ENCODE measurements at regions not wholly inside any gene's neighbourhood (a gene's known extent, or its start where the extent isn't known, plus 50 kb on each side); places are given as distances from the start of the nearest gene placed in this dataset.

DNA sequence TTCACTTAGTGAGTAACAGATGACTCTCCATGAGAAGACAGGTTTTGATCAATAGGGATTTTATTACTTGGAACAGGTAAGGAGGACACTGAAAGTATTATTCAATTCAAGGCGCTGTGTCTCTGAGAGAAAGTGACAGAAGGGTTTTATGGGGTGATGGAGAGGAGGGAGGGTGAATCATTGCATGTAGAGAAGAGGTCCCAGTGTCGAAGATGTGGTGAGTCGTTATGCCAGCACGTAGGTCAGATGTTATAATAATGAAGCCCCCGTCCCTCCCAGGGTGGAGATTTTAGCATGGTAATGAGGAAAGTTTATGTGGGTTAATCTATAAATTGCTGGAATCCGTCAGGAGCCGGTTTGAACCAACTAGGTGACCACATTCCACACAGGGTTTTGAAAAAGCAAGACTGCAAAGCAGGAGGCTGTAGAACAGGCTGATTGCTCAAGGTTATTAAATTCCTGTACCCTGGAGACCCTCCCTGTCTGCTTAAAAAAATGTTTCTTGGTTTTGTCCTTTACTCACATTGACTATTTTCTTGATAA, 586.4 kb upstream of the TMPRSS15 start:
- DNase-seq (no peak), ATAC-seq (no peak)
- ChIA-PET POLR2A (no interaction called here), CTCF (no interaction called here)
- no peaks in the 10 kb centered on the region for H3K36me3 Mint-ChIP-seq (ENCODE audit: low read depth)
- H3K4me3 Mint-ChIP-seq: no peak overlapping the region
- H3K27me3 Mint-ChIP-seq (ENCODE audit: low read depth): no peaks in the 10 kb centered on the region
- H3K4me1 Mint-ChIP-seq (ENCODE audit: low read depth): no peaks in the 10 kb centered on the region
- H3K9me3 Mint-ChIP-seq (ENCODE audit: insufficient read depth): peaks cover 26% of the 10 kb centered on the region
- no peak overlapping the region for H3K27ac Mint-ChIP-seq

DNA sequence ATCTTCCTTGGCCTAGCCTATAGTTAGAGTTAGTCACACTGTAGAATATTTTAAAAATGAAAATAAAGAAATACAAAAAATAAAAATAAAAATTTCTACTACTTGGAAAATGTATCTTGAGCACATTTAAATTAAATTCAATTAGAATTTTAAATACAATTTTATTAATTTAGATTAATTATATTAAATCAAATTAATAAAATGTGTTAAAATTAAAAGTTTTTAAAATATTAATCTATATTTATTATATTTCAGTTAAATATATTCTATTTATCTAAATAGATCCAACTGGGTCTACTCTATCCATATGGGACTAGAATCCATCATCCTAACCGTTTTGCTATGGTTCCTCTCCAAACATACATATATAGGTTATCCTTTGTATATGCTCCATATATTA, 588.3 kb upstream of the TMPRSS15 start:
- ChIA-PET CTCF (no interaction called here), POLR2A (no interaction called here)
- H3K27me3 Mint-ChIP-seq (ENCODE audit: low read depth): no peaks in the 10 kb centered on the region
- no peaks in the 10 kb centered on the region for H3K36me3 Mint-ChIP-seq (ENCODE audit: low read depth)
- H3K4me1 Mint-ChIP-seq (ENCODE audit: low read depth): no peaks in the 10 kb centered on the region
- DNase-seq (no peak), ATAC-seq (no peak)
- H3K4me3 Mint-ChIP-seq: no peak overlapping the region
- H3K27ac Mint-ChIP-seq: no peak overlapping the region
- H3K9me3 Mint-ChIP-seq (ENCODE audit: insufficient read depth): peaks cover 17% of the 10 kb centered on the region

DNA sequence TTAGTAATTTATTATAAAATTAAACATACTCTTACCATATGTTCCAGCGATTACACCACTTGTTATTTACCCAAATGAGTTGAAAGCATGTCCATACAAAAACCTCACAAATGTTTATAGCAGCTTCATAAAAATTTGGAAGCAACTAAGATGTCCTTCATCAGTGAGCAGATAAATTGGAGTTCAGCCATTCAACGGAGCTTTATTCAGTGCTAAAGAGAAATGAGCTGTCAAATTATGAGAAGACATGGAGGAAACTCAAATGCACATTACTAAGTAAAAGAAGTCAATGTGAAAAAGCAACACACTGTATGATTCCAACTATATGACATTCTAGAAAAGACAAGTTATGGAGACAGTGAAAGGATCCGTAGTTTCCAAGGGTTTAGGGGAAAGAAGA, 606.7 kb upstream of the TMPRSS15 start:
- no peak for ATAC-seq
- ChIA-PET CTCF (no interaction called here), POLR2A (no interaction called here)
- Mint-ChIP-seq H3K4me1 (ENCODE audit: low read depth) (no peaks in the 10 kb centered on the region), H3K9me3 (ENCODE audit: insufficient read depth) (peaks cover 12% of the 10 kb centered on the region), H3K4me3 (no peak overlapping the region), H3K27ac (no peak overlapping the region), H3K36me3 (ENCODE audit: low read depth) (no peaks in the 10 kb centered on the region), H3K27me3 (ENCODE audit: low read depth) (no peaks in the 10 kb centered on the region)
- no peak for DNase-seq

- ChIA-PET POLR2A (no interaction called here), CTCF (no interaction called here)
- H3K4me3 Mint-ChIP-seq: no peak overlapping the region
- no peaks in the 10 kb centered on the region for H3K36me3 Mint-ChIP-seq (ENCODE audit: low read depth)
- H3K27ac Mint-ChIP-seq: no peak overlapping the region
- ATAC-seq (no peak), DNase-seq (no peak)
- no peaks in the 10 kb centered on the region for H3K4me1 Mint-ChIP-seq (ENCODE audit: low read depth)
- peaks cover 17% of the 10 kb centered on the region for H3K9me3 Mint-ChIP-seq (ENCODE audit: insufficient read depth)
- H3K27me3 Mint-ChIP-seq (ENCODE audit: low read depth): no peaks in the 10 kb centered on the region
These were observed 607.4 kb upstream of the TMPRSS15 start for GRCh38 chr21:19010996-19011395.

GRCh38 chr21:19011451-19011850, 607.9 kb upstream of the TMPRSS15 start:
- Mint-ChIP-seq H3K27me3 (ENCODE audit: low read depth) (no peaks in the 10 kb centered on the region), H3K36me3 (ENCODE audit: low read depth) (no peaks in the 10 kb centered on the region), H3K4me1 (ENCODE audit: low read depth) (no peaks in the 10 kb centered on the region), H3K9me3 (ENCODE audit: insufficient read depth) (peaks cover 16% of the 10 kb centered on the region), H3K27ac (no peak overlapping the region), H3K4me3 (no peak overlapping the region)
- DNase-seq (no peak), ATAC-seq (no peak)
- POLR2A ChIA-PET: no interaction called here
- CTCF ChIA-PET: no interaction called here

GRCh38 chr21:19013916-19014315, 610.3 kb upstream of the TMPRSS15 start:
- Mint-ChIP-seq H3K36me3 (ENCODE audit: low read depth) (no peaks in the 10 kb centered on the region), H3K27ac (no peak overlapping the region), H3K4me3 (no peak overlapping the region), H3K9me3 (ENCODE audit: insufficient read depth) (peaks cover 11% of the 10 kb centered on the region), H3K27me3 (ENCODE audit: low read depth) (no peaks in the 10 kb centered on the region), H3K4me1 (ENCODE audit: low read depth) (no peaks in the 10 kb centered on the region)
- CTCF ChIA-PET: no interaction called here
- POLR2A ChIA-PET: no interaction called here
- ATAC-seq: no peak
- DNase-seq: no peak

DNA sequence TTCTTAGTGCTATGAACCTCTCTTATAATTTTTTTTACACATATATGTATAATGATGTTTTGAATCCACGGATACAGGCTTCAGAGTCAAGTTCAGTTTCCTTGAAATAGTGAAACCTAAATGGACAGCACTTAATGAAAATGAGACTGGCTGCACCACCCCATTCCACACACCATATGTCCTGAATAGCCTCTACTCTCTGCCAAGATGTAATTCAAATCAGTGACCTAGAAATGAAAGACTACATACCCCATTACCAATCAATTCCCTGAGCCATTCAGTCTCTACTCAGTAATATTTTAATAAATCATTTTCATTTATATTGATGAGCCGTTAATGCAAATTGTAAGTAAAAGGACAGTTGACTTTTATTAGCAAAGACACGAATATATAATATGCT, 614.9 kb upstream of the TMPRSS15 start:
- DNase-seq (no peak), ATAC-seq (no peak)
- Mint-ChIP-seq H3K4me1 (ENCODE audit: low read depth) (no peaks in the 10 kb centered on the region), H3K9me3 (ENCODE audit: insufficient read depth) (peaks cover 7% of the 10 kb centered on the region), H3K27ac (no peak overlapping the region), H3K36me3 (ENCODE audit: low read depth) (no peaks in the 10 kb centered on the region), H3K27me3 (ENCODE audit: low read depth) (no peaks in the 10 kb centered on the region), H3K4me3 (no peak overlapping the region)
- ChIA-PET POLR2A (no interaction called here), CTCF (no interaction called here)

DNA sequence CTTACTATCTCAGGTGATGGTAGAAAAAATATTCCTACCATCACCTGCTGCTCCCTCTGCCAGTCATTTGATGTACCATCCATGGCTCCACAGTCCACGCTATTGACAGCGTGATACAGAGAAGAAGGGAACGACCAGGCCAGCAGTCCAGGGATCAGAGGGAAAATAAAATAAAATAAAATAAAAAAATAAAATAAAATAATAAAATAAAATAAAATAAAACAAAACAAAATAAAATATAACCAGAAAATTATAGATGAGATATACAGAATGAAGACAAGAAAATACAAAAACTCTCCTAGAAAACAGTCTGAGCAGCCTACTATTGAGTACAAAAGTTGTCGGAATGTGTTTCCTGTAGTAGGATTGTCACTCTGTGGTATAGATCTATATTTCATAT, 619.4 kb upstream of the TMPRSS15 start:
- CTCF ChIA-PET: no interaction called here
- ATAC-seq: no peak
- Mint-ChIP-seq H3K4me1 (ENCODE audit: low read depth) (no peaks in the 10 kb centered on the region), H3K27me3 (ENCODE audit: low read depth) (no peaks in the 10 kb centered on the region), H3K4me3 (no peak overlapping the region), H3K36me3 (ENCODE audit: low read depth) (no peaks in the 10 kb centered on the region), H3K27ac (no peak overlapping the region), H3K9me3 (ENCODE audit: insufficient read depth) (peaks cover 4% of the 10 kb centered on the region)
- POLR2A ChIA-PET: no interaction called here
- DNase-seq: no peak

- Mint-ChIP-seq H3K4me1 (ENCODE audit: low read depth) (no peaks in the 10 kb centered on the region), H3K4me3 (no peak overlapping the region), H3K9me3 (ENCODE audit: insufficient read depth) (peaks cover 10% of the 10 kb centered on the region), H3K27ac (no peak overlapping the region), H3K27me3 (ENCODE audit: low read depth) (no peaks in the 10 kb centered on the region), H3K36me3 (ENCODE audit: low read depth) (no peaks in the 10 kb centered on the region)
- ATAC-seq (no peak), DNase-seq (no peak)
- ChIA-PET POLR2A (no interaction called here), CTCF (no interaction called here)
These were observed 623.3 kb upstream of the TMPRSS15 start for GRCh38 chr21:19026911-19027310.

GRCh38 chr21:19029816-19030215, 626.2 kb upstream of the TMPRSS15 start:
- no peaks in the 10 kb centered on the region for H3K36me3 Mint-ChIP-seq (ENCODE audit: low read depth)
- peaks cover 10% of the 10 kb centered on the region for H3K9me3 Mint-ChIP-seq (ENCODE audit: insufficient read depth)
- ATAC-seq: no peak
- H3K27me3 Mint-ChIP-seq (ENCODE audit: low read depth): no peaks in the 10 kb centered on the region
- H3K4me1 Mint-ChIP-seq (ENCODE audit: low read depth): no peaks in the 10 kb centered on the region
- DNase-seq: no peak
- no peak overlapping the region for H3K27ac Mint-ChIP-seq
- no peak overlapping the region for H3K4me3 Mint-ChIP-seq
- POLR2A ChIA-PET: no interaction called here
- CTCF ChIA-PET: no interaction called here

GRCh38 chr21:19031953-19032352, 628.4 kb upstream of the TMPRSS15 start:
- POLR2A ChIA-PET: no interaction called here
- ATAC-seq (no peak), DNase-seq (no peak)

DNA sequence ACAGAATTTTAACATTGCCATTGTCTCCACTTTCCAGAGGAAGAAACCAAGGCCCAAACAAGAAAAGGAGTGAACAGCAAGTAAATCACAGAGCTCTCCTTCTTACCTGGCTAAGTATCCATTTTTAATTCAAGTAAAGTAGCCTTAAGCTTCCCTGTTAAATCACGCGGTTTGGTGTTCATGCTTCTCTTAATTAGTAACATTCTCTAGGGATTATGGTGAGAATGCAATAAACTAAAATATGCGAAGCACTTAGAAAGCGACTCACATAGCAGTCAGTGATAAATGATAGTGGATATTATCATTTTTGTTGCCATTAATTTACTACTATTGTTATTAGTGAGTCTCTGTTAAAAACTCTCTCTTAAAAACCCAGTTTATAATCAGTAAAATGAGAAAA, 630.5 kb upstream of the TMPRSS15 start:
- ATAC-seq (no peak), DNase-seq (no peak)
- ChIA-PET POLR2A (no interaction called here), CTCF (no interaction called here)
- H3K27ac Mint-ChIP-seq: no peak overlapping the region
- H3K36me3 Mint-ChIP-seq (ENCODE audit: low read depth): no peaks in the 10 kb centered on the region
- no peaks in the 10 kb centered on the region for H3K4me1 Mint-ChIP-seq (ENCODE audit: low read depth)
- no peaks in the 10 kb centered on the region for H3K27me3 Mint-ChIP-seq (ENCODE audit: low read depth)
- no peak overlapping the region for H3K4me3 Mint-ChIP-seq
- peaks cover 9% of the 10 kb centered on the region for H3K9me3 Mint-ChIP-seq (ENCODE audit: insufficient read depth)

More at GRCh38 chr21:19031953-19032352, 628.4 kb upstream of the TMPRSS15 start:
- no peaks in the 10 kb centered on the region for H3K27me3 Mint-ChIP-seq (ENCODE audit: low read depth)
- H3K9me3 Mint-ChIP-seq (ENCODE audit: insufficient read depth): peaks cover 6% of the 10 kb centered on the region
- no peak overlapping the region for H3K27ac Mint-ChIP-seq
- H3K4me3 Mint-ChIP-seq: no peak overlapping the region
- H3K36me3 Mint-ChIP-seq (ENCODE audit: low read depth): no peaks in the 10 kb centered on the region
- no peaks in the 10 kb centered on the region for H3K4me1 Mint-ChIP-seq (ENCODE audit: low read depth)
- CTCF ChIA-PET: no interaction called here

GRCh38 chr21:19034560-19034959, 631.0 kb upstream of the TMPRSS15 start:
- Mint-ChIP-seq H3K27ac (no peak overlapping the region), H3K36me3 (ENCODE audit: low read depth) (no peaks in the 10 kb centered on the region), H3K9me3 (ENCODE audit: insufficient read depth) (peaks cover 6% of the 10 kb centered on the region), H3K4me3 (no peak overlapping the region), H3K4me1 (ENCODE audit: low read depth) (no peaks in the 10 kb centered on the region), H3K27me3 (ENCODE audit: low read depth) (no peaks in the 10 kb centered on the region)
- DNase-seq (no peak), ATAC-seq (no peak)
- ChIA-PET CTCF (no interaction called here), POLR2A (no interaction called here)
